ENCODE measurements at regions not wholly inside any gene's neighbourhood (a gene's known extent, or its start where the extent isn't known, plus 50 kb on each side); places are given as distances from the start of the nearest gene placed in this dataset.

DNA sequence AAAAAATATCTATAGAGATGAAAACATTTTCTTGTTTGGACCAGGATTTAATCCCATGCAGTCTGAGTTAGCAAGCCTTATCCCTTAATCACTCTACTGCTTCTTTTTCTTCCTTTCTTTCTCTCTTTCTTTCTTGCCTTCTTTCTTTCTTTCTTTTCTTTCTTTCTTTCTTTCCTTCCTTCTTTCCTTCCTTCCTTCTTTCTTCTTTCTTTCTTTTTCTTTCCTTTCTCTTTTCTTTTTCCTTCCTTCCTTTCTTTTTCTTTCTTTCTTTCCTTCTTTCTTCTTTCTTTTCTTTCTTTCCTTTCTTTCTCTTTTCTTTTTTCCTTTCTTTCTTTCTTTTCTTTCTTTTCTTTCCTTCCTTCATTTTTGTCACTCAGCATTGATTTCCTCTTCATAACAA lies 434.6 kb downstream of the FAT4 start:
- H3K27ac ChIP-seq, result no peak overlapping the region
- DNase-seq (no peak), ATAC-seq (ENCODE audit: low FRiP score in 2 of 2) (no peak)
- no peaks in the 10 kb centered on the region for H3K27me3 ChIP-seq
- no peak overlapping the region for H3K4me3 ChIP-seq
- no peaks in the 10 kb centered on the region for H3K36me3 ChIP-seq
- no peak for TF ChIP-seq EP300 (IDR thresholded peaks at IDR 0.05)
- TF ChIP-seq CTCF (IDR thresholded peaks at IDR 0.05), result no peak
- no peak for TF ChIP-seq POLR2AphosphoS5 (IDR thresholded peaks at IDR 0.05)
- no peak for TF ChIP-seq POLR2A (IDR thresholded peaks at IDR 0.05)
- peaks cover 0 to 3% (median 0%) of the 10 kb centered on the region in 4 donors for H3K9me3 ChIP-seq
- no peaks in the 10 kb centered on the region for H3K4me1 ChIP-seq

GRCh38 chr4:125750399-125750798 lies 435.6 kb downstream of the FAT4 start:
- 84 to 92% methylated on average over 1 of the region's 1 CpG for WGBS, 2 donors
- Histone ChIP-seq H3K36me3 (no peaks in the 10 kb centered on the region), H3K9me3 (no peaks in the 10 kb centered on the region), H3K27ac (no peak overlapping the region), H3K4me3 (no peak overlapping the region), H3K4me1 (no peaks in the 10 kb centered on the region), H3K27me3 (no peaks in the 10 kb centered on the region)
- TF ChIP-seq CTCF (IDR thresholded peaks at IDR 0.05) (no peak), POLR2AphosphoS5 (IDR thresholded peaks at IDR 0.05) (no peak), EP300 (IDR thresholded peaks at IDR 0.05) (no peak), POLR2A (IDR thresholded peaks at IDR 0.05) (no peak)
- no peak for DNase-seq
- no peak for ATAC-seq (ENCODE audit: low FRiP score in 2 of 2)

GRCh38 chr4:125750828-125751466 lies 436.2 kb downstream of the FAT4 start:
- Histone ChIP-seq H3K4me1 (no peaks in the 10 kb centered on the region), H3K4me3 (no peak overlapping the region), H3K9me3 (no peaks in the 10 kb centered on the region), H3K36me3 (no peaks in the 10 kb centered on the region), H3K27me3 (no peaks in the 10 kb centered on the region), H3K27ac (no peak overlapping the region)
- WGBS, 2 donors, result 49 to 52% methylated on average over 6 of the region's 6 CpGs
- ATAC-seq (ENCODE audit: low FRiP score in 2 of 2) (peak in 1 of 2 donors; percentile 63), DNase-seq (no peak)
- TF ChIP-seq POLR2AphosphoS5 (IDR thresholded peaks at IDR 0.05) (no peak), CTCF (IDR thresholded peaks at IDR 0.05) (peak in 3 of 6 experiments; percentile 22 to 40 (median 34))

- no peak overlapping the region for H3K27ac ChIP-seq
- 58 to 68% methylated on average over 1 of the region's 1 CpG for WGBS, 2 donors
- ATAC-seq (ENCODE audit: low FRiP score in 2 of 2), result no peak
- H3K36me3 ChIP-seq, result no peaks in the 10 kb centered on the region
- no peak for TF ChIP-seq EP300 (IDR thresholded peaks at IDR 0.05)
- TF ChIP-seq POLR2AphosphoS5 (IDR thresholded peaks at IDR 0.05), result no peak
- TF ChIP-seq CTCF (IDR thresholded peaks at IDR 0.05), result no peak
- TF ChIP-seq POLR2A (IDR thresholded peaks at IDR 0.05), result no peak
- no peak overlapping the region for H3K4me3 ChIP-seq
- no peaks in the 10 kb centered on the region for H3K27me3 ChIP-seq
- H3K9me3 ChIP-seq, result no peaks in the 10 kb centered on the region
- no peak for DNase-seq
- no peaks in the 10 kb centered on the region for H3K4me1 ChIP-seq
These were observed 443.7 kb downstream of the FAT4 start for GRCh38 chr4:125758438-125758837.

DNA sequence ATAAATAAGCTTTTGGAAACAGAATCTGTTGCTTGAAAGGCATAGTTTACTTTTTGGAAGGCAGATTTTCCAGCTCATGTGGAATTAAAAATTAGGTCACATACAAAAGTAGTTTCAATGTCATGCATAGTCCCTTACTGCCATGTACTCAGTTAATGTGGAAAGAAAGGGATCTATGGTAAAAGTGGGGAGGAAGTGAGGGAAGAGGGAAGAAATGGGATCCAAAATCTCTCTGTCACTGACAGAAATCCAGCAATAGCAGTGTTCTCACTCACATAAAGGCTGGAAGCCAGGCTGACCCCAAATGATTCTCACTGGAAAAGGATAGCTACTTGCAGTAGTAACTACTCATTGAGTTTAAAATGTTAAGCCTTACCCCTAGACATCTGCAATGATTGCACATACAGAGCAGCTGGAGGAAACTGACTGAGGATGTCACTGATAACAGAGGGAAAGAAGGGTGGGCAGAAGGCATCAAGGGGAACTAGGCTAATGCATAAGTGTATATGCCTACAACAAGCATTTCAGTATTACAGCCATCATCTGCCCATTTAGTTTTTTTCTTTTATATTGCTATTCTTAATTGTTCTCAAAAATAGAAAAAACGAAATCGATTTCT lies 445.6 kb downstream of the FAT4 start:
- TF ChIP-seq CTCF (IDR thresholded peaks at IDR 0.05) (no peak), EP300 (IDR thresholded peaks at IDR 0.05) (no peak), POLR2A (IDR thresholded peaks at IDR 0.05) (no peak)
- no peaks in the 10 kb centered on the region for H3K4me1 ChIP-seq
- ATAC-seq (ENCODE audit: low FRiP score in 2 of 2), result no peak
- DNase-seq, result no peak
- no peaks in the 10 kb centered on the region for H3K27me3 ChIP-seq
- no peak overlapping the region for H3K27ac ChIP-seq
- WGBS, 2 donors, result 88 to 90% methylated on average over 2 of the region's 2 CpGs
- no peak overlapping the region for H3K4me3 ChIP-seq
- H3K9me3 ChIP-seq, result no peaks in the 10 kb centered on the region
- H3K36me3 ChIP-seq, result no peaks in the 10 kb centered on the region
